ENCODE measurements at regions not wholly inside any gene's neighbourhood (a gene's known extent, or its start where the extent isn't known, plus 50 kb on each side); places are given as distances from the start of the nearest gene placed in this dataset.

DNA sequence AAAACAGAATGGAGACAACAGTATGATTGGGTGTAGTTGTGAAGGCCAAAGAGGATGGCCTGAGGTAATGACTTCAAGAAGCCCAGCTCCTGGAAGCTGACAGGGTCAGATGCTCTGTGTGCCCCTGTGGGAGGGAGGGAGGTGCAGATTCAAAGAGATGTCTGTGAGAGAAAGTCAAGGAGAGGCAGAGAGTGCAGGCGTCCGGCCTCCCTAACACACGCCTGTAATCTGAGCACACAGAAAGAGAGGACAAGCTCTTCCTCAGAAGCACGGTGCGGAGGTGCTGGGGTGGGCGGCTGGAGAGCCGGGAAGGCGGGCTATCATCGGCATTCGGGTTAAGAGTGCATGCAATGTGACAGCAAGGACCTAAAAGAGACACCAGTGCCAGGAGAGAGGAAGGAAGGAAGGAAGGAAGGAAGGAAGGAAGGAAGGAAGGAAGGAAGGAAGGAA is 238.2 kb upstream of the HES1 start (continued):
- TF ChIP-seq, protein P1, sequence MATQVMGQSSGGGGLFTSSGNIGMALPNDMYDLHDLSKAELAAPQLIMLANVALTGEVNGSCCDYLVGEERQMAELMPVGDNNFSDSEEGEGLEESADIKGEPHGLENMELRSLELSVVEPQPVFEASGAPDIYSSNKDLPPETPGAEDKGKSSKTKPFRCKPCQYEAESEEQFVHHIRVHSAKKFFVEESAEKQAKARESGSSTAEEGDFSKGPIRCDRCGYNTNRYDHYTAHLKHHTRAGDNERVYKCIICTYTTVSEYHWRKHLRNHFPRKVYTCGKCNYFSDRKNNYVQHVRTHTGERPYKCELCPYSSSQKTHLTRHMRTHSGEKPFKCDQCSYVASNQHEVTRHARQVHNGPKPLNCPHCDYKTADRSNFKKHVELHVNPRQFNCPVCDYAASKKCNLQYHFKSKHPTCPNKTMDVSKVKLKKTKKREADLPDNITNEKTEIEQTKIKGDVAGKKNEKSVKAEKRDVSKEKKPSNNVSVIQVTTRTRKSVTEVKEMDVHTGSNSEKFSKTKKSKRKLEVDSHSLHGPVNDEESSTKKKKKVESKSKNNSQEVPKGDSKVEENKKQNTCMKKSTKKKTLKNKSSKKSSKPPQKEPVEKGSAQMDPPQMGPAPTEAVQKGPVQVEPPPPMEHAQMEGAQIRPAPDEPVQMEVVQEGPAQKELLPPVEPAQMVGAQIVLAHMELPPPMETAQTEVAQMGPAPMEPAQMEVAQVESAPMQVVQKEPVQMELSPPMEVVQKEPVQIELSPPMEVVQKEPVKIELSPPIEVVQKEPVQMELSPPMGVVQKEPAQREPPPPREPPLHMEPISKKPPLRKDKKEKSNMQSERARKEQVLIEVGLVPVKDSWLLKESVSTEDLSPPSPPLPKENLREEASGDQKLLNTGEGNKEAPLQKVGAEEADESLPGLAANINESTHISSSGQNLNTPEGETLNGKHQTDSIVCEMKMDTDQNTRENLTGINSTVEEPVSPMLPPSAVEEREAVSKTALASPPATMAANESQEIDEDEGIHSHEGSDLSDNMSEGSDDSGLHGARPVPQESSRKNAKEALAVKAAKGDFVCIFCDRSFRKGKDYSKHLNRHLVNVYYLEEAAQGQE (IDR thresholded peaks at IDR 0.05; ENCODE audit: unreplicated experiment) = no peak
- TF ChIP-seq EZH2 (IDR thresholded peaks at IDR 0.05; ENCODE audit: low read depth, unreplicated experiment) (no peak), STAT1 (IDR thresholded peaks at IDR 0.05; ENCODE audit: unreplicated experiment) (no peak), ZNF114 (CRISPR knock-in tag; IDR thresholded peaks at IDR 0.05) (no peak), JUNB (IDR thresholded peaks at IDR 0.05; ENCODE audit: unreplicated experiment) (no peak)

DNA sequence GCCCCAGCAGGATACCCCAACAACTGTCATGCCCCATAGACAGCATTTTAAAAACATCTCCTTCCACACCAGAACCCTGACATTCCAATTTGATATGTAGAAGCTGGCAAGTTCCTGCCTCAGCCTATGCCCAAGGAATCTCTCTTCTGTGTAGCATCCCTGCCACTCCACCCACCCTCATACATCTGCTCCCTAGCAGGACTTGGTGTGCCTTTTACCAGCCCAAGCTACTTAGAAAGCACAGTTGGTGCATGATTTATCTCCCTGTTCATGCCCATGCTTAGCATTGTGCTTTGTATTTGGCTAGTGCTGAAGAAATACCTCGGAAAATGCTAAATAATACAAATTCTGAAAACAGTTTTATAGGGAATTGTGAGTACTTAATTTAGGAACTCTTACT is 236.9 kb upstream of the HES1 start:
- ATAC-seq (no peak), DNase-seq (ENCODE audit: low spot score) (no peak)
- Histone ChIP-seq H3K27me3 (ENCODE audit: insufficient read depth) (no peaks in the 10 kb centered on the region), H2AFZ (no peak overlapping the region), H3K4me3 (no peak overlapping the region), H3K4me2 (no peak overlapping the region), H3K9me2 (ENCODE audit: insufficient read depth) (no peaks in the 10 kb centered on the region), H3F3A (replicated peaks; ENCODE audit: low read depth) (no peaks in the 10 kb centered on the region), H3K36me3 (ENCODE audit: insufficient read depth) (peaks cover 6% of the 10 kb centered on the region; the same call in 1 of the 2 replicates), H3K79me2 (replicated peaks; ENCODE audit: insufficient read depth) (no peaks in the 10 kb centered on the region), H3K4me1 (ENCODE audit: insufficient read depth) (peaks cover 26% of the 10 kb centered on the region), H3K27ac (ENCODE audit: low read depth) (no peak overlapping the region), H4K20me1 (replicated peaks; ENCODE audit: insufficient read depth) (no peaks in the 10 kb centered on the region)
- H3K4me3 Mint-ChIP-seq = no peak overlapping the region
- H3K36me3 Mint-ChIP-seq (ENCODE audit: low read depth) = peaks cover 3% of the 10 kb centered on the region
- H3K27me3 Mint-ChIP-seq (ENCODE audit: insufficient read depth, low read depth, poor library complexity) = peaks cover 2% of the 10 kb centered on the region
- H3K27ac Mint-ChIP-seq = no peak overlapping the region
- TF ChIP-seq NANOG (IDR thresholded peaks at IDR 0.05; ENCODE audit: borderline replicate concordance) (no peak), JUNB (IDR thresholded peaks at IDR 0.05; ENCODE audit: unreplicated experiment) (no peak), POLR2AphosphoS5 (IDR thresholded peaks at IDR 0.05; ENCODE audit: low read depth) (no peak), ZNF114 (CRISPR knock-in tag; IDR thresholded peaks at IDR 0.05) (no peak), EZH2 (IDR thresholded peaks at IDR 0.05; ENCODE audit: low read depth, unreplicated experiment) (no peak)
- peaks cover 6% of the 10 kb centered on the region; the same call in 2 of the 3 replicates for H3K9me3 Mint-ChIP-seq
- H3K4me1 Mint-ChIP-seq = peaks cover 44% of the 10 kb centered on the region

DNA sequence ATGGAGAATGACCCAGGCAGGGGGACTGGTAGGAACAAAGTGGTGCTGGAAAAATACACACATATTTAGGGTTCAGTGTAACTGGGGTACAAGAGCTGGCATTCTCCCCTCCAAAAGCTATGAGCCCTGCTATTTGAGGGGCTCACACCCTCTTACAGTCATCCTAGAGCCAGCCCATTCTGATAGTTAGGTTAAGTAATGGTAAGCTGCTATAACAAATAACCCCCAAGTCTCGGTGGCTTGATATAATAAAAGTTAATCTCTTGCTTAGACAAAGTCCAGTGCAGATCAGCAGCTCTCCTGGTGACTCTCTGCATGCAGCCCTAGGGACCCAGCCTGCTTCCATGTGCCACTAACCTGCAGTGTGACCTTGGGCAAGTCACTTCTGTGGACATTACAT is 234.9 kb upstream of the HES1 start:
- Histone ChIP-seq H2AFZ (no peak overlapping the region), H3K4me2 (no peak overlapping the region), H3K4me3 (no peak overlapping the region), H3K4me1 (ENCODE audit: insufficient read depth) (peaks cover 26% of the 10 kb centered on the region), H3K36me3 (ENCODE audit: insufficient read depth) (peaks cover 6% of the 10 kb centered on the region; the same call in 1 of the 2 replicates), H3K27me3 (ENCODE audit: insufficient read depth) (no peaks in the 10 kb centered on the region), H3K79me2 (replicated peaks; ENCODE audit: insufficient read depth) (no peaks in the 10 kb centered on the region), H3K27ac (ENCODE audit: low read depth) (no peak overlapping the region), H3F3A (replicated peaks; ENCODE audit: low read depth) (no peaks in the 10 kb centered on the region), H4K20me1 (replicated peaks; ENCODE audit: insufficient read depth) (no peaks in the 10 kb centered on the region), H3K9me2 (ENCODE audit: insufficient read depth) (no peaks in the 10 kb centered on the region)
- H3K36me3 Mint-ChIP-seq (ENCODE audit: low read depth) = peaks cover 3% of the 10 kb centered on the region
- peaks cover 5% of the 10 kb centered on the region for H3K27me3 Mint-ChIP-seq (ENCODE audit: insufficient read depth, low read depth, poor library complexity)
- DNase-seq (ENCODE audit: low spot score) (no peak), ATAC-seq (no peak)
- no peak overlapping the region for H3K27ac Mint-ChIP-seq
- H3K4me3 Mint-ChIP-seq = no peak overlapping the region
- TF ChIP-seq ZNF331 (CRISPR knock-in tag; IDR thresholded peaks at IDR 0.05; ENCODE audit: low read depth) (no peak), EZH2 (IDR thresholded peaks at IDR 0.05; ENCODE audit: low read depth, unreplicated experiment) (no peak), EZH2phosphoT487 (IDR thresholded peaks at IDR 0.05; ENCODE audit: unreplicated experiment) (no peak), JUNB (IDR thresholded peaks at IDR 0.05; ENCODE audit: unreplicated experiment) (no peak), POLR2AphosphoS5 (IDR thresholded peaks at IDR 0.05; ENCODE audit: low read depth) (no peak), ZNF114 (CRISPR knock-in tag; IDR thresholded peaks at IDR 0.05) (no peak), CREB1 (CRISPR knock-in tag; IDR thresholded peaks at IDR 0.05; ENCODE audit: low read depth) (no peak), NANOG (IDR thresholded peaks at IDR 0.05; ENCODE audit: borderline replicate concordance) (no peak), STAT1 (IDR thresholded peaks at IDR 0.05; ENCODE audit: unreplicated experiment) (no peak)
- TF ChIP-seq, protein P2, sequence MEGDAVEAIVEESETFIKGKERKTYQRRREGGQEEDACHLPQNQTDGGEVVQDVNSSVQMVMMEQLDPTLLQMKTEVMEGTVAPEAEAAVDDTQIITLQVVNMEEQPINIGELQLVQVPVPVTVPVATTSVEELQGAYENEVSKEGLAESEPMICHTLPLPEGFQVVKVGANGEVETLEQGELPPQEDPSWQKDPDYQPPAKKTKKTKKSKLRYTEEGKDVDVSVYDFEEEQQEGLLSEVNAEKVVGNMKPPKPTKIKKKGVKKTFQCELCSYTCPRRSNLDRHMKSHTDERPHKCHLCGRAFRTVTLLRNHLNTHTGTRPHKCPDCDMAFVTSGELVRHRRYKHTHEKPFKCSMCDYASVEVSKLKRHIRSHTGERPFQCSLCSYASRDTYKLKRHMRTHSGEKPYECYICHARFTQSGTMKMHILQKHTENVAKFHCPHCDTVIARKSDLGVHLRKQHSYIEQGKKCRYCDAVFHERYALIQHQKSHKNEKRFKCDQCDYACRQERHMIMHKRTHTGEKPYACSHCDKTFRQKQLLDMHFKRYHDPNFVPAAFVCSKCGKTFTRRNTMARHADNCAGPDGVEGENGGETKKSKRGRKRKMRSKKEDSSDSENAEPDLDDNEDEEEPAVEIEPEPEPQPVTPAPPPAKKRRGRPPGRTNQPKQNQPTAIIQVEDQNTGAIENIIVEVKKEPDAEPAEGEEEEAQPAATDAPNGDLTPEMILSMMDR (conservative IDR thresholded peaks at IDR 0.05; ENCODE audit: low read depth in 2 of 2) = no peak
- TF ChIP-seq, protein P1 (IDR thresholded peaks at IDR 0.05; ENCODE audit: unreplicated experiment) = no peak
- TF ChIP-seq, protein P3, sequence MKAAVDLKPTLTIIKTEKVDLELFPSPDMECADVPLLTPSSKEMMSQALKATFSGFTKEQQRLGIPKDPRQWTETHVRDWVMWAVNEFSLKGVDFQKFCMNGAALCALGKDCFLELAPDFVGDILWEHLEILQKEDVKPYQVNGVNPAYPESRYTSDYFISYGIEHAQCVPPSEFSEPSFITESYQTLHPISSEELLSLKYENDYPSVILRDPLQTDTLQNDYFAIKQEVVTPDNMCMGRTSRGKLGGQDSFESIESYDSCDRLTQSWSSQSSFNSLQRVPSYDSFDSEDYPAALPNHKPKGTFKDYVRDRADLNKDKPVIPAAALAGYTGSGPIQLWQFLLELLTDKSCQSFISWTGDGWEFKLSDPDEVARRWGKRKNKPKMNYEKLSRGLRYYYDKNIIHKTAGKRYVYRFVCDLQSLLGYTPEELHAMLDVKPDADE (IDR thresholded peaks at IDR 0.05) = no peak
- peaks cover 40% of the 10 kb centered on the region for H3K4me1 Mint-ChIP-seq
- peaks cover 6% of the 10 kb centered on the region; the same call in 2 of the 3 replicates for H3K9me3 Mint-ChIP-seq
